Erythroblast (primary cell): ENCODE measurements at regions not wholly inside any gene's neighbourhood (a gene's known extent, or its start where the extent isn't known, plus 50 kb on each side); places are given as distances from the start of the nearest gene placed in this dataset.

ENCODE experiments used
- GATA1 ChIP-seq: IDR thresholded peaks from 2 replicates; pipeline ENCODE4 v1.6.1; 2011; ENCODE audit warnings: low read depth, mild to moderate bottlenecking, control low read depth, low read length, moderate library complexity
- POLR2A ChIP-seq: IDR thresholded peaks from 2 replicates; pipeline ENCODE4 v1.6.1; 2011; ENCODE audit warnings: mild to moderate bottlenecking, low read length

DNA sequence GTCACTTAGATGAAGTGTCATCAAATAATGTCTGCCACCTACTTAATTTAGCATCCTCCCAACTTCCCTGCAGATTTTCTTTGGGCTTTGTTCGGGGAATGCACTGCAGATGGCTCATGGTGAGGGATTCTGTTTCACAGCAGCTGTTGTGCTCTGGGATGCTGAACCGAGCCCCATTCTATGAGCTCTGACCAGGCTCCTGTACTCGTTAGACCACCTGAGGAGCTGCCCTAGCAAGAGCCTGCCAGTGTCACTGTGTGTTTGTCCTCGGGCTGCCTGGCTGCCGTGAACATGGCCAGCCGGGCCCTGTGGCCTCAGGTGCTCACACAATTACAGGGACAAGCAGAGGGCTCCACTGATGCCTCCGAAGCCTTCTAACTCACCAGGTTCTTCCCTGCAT, 238.8 kb upstream of the ECI2 start:
- TF ChIP-seq POLR2A (no peak), GATA1 (no peak)
